IPS DF 4.7 (cell line): ENCODE measurements at regions not wholly inside any gene's neighbourhood (a gene's known extent, or its start where the extent isn't known, plus 50 kb on each side); places are given as distances from the start of the nearest gene placed in this dataset.
"Not testable (repeated sequence)": the region's sequence is repeated elsewhere in the genome, so short reads cannot be mapped to it uniquely, and the experiment has no call there.

Experiments
- DNase-seq: peaks from one replicate; pipeline ENCODE4 v3.0.0-alpha.2; 2013; ENCODE audit warnings: low spot score; ENCODE audit errors: extremely low read depth

DNA sequence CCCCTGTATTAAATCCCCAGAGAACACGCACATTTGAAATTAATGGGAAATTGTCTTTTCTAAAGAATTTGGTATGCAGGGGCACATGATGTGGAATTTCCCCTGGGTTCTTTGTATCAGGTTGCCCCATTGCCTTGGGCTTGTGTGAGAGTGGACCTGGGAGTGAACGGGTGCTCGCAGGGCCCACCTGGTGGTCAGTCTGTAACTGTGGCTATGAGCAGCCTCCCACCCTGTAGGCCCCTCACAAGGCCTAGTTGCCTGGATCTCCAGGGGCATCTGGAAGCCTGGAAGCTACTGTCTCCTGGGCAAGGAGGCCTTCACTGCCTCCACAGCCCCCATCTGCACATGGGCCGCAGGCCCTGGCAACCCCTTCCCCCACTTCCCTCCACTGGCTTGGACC is 96.7 kb downstream of the SLC25A47 start:
- DNase-seq, result no peak

DNA sequence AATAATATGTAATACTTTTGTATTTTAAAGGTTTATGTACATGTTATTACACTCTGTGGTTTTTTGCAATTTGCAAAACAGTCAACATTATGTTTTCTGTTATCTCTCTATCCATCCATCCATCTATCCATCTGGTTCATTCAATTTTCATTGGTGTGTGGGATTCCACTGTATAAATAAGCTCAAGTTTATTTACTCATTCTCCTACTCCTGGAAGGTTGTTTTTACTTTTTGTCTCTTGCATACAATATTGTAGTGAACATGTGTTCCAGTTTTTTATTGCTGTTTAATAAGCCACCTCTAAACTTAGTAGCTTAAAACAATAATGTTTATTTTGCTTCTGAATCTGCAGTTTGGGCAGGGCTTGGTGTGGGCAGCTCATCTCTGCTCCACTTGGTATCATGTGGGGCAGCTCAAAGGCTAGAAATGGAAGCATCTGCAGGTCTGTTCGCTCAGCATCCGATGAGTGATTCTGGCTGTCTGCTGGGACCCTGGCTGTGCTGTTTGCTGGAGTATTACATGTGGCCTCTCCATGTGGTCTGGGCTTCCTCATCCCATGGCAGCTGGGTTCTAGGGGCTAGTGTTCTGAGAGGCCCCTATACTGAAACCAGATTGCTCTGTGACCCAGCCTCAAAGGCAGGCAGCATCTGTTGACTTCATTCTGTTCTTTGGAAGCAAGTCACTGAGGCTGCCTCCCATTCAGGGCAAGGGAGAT is 98.8 kb downstream of the SLC25A47 start:
- DNase-seq, result no peak

DNA sequence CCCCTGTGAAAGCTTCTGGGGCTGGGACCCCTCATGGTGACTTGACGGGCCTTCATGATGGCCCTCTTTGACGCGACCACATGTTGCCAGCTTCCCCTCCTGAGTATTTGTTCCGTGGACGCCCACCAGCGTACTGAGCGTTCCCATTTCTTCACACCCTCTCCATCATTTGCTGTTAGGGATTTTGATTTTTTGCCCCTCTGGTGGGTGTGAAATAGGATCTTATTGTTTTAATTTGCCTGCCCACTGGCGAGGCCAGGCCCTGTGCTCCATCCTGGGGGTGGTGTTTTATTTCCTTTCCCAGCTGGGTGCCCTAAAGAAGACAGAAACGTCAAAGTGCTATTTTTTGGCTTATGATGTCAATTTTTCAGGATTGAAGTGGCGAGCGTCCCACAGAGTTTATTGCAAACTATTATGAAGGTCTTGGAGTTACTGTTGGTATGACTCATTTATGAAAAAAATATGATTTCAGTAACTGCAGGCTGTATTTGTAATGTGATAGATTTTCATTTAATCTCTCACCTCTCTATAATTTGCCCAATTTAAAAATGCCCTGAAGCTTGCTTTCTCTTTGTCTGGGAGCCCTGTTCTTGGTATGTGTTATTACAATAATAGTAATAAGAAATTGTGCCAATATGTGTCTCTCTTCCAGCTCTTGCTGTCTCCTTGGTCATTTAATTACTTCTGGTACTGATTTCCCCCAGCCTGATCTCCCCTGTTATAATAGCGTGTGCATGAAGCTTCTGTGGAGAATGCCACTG is 99.6 kb downstream of the SLC25A47 start:
- DNase-seq, result no peak

DNA sequence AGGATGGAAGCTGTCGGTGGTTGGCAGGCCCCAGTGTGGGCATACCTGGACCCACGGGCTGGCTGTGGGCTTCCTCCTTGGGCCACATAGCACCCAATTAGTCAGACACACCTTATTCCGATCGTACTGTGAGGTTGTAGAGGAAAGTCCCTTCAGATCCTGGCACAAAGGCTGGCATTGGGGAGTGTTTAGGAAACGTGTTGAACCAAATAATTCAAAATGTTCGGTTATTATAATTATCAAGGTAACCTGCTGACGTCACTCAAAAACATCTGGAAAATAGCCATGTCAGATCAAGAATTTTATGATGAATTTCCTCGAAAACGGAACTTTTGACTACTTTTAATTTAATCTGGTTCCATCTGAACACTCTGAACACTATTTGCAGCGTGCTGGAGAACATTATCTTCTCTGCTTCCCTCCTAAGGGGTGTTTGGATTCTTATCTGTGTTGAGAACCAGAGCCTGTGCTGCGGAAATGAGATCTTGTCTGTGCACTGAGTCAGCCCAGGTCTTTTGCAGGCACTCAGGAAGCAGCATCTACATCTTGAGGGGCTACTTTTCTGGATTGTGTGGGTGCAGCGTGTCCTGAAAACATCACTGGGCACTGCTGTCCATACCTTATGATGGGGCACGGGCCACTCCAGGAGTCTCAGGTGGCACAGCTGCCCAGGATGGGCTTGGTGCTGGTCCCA is 100.3 kb downstream of the SLC25A47 start:
- DNase-seq, result no peak

DNA sequence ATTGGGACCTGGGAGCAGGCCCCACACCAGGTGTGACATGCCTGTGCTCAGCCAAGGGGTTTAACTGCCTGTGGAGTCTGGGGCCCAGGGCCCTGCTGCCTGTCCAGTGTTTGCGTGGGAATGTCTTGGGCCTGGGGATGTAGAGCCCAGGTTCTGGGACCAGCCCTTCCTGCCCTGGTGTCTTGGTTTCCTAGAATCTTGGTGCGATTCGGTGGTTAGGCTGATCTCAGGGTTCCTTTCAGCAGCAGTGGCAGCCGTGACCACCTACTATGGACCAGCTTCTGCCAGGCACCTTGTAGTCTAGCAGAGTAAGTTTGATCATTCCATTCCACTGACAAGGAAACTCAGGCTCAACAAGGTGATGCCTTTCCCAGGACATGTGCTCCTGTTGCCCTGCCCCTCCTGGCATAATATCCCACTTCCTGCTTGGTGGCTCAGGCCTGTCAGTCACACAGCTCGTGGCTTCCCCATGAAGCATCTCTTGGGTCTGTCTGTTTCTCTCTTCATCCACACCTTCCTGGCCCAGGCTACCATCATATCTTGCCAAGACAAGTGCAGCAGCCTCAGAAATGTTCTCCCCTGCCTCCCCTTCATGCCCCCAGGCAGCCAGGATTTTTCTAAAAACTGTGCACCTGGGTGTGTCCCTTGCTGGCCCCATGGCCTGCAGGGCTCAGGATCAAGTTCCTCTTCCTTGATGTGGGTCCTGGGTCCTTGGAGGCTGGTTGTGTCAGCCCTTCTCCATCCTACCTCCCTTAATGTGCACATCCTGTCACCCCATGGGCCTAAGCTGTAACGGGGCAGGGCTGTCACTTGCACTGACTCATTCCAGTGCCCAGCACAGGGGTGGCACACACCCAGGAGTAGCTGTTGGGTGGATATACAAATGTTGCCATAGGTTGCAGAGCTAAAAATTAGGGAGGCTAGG is 101.6 kb downstream of the SLC25A47 start:
- DNase-seq, result no peak

DNA sequence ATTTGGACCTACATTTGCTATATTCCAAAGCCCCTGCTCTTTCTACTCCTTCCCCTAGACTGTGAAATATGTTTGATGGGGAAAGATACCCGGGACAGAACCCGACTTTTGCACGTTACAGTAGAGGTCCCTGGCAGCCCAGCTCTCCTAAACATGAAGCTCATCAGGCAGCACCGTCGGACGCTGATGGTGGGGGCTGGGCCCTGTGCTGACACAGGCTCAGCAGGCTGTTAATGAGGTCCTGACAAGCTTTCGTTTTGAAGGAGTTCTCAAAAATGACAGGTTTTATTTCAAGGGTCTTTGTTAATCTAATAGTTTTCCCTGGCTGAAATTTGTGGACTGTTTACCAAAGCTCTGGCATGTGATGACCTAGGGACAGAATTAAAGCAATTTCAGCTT is 102.3 kb downstream of the SLC25A47 start:
- no peak for DNase-seq

DNA sequence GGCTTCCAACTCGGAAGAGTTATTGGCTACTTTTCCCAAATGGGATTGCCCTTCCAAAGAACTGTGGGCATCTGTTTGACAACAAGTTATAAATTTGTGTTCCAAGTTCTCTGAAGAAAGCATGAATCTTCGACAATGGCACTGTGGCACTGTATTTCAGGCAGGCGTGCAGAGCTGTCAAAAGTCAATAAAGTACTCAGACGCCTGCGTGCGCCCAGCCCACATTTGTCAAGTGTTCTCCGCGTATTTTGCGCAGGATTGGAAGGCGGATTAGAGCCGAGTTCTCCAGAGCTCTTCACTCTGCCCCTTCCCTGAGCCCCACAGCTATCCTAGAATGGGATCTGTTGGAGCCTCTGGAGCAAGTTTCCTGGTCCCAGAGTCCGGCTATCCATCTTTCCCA is 103.2 kb downstream of the SLC25A47 start:
- DNase-seq, result no peak

DNA sequence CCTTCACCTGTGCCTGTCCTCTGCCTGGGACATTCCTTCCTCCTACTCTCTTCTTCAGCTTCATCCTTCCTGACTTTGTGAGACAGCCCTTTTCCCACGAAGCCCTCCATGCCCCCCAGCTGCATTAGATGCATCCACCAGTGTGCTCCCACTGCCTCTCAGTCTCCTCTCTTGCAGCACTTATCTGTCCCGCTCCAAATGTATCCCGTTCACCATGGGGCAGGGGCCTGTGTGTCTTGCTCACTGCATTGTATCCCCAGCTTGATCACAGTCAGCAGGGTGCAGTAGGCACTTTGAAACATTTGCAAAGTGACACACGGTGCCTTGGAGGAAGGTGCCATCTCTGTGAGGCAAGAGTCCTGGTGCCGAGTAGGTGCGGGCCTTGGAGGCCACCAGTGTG is 104.0 kb downstream of the SLC25A47 start:
- no peak for DNase-seq

DNA sequence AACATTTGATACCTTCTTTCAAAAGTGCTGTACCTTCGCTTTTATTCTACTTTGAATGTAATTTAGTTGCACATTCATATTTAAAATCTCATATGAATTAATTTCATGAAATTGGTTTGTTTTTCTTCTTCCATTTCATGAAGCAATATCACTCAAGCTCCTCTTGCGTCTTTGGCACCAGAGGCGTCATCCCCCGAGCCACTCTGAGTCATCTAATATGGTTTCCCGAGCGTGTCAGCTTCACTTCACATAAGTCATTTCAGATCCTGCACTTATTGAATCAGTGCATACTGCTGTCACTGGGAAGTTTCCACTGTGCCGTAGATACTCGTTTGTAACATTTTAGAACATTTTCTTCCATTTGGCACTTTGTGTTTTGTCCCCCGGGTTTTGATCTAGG is 105.6 kb downstream of the SLC25A47 start:
- DNase-seq, result no peak

DNA sequence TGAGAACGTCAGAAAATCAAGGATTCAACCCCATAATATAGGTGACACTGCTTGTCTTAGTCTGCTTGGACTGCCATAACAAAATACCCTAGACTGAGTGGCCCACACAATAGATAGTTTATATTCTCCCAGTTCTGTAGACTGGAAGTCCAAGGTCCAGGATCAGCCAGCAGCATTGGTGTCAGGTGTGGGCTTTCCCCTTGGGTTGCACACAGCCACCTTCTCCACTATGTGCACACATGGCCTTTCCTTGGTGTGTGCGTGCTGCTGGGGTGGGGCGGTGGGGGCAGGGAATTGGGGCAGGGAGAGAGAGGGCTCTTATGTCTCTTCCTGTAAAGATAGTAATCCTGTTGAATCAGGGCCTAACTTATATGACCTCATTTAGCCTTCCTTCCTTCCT is 106.4 kb downstream of the SLC25A47 start:
- DNase-seq, result no peak

DNA sequence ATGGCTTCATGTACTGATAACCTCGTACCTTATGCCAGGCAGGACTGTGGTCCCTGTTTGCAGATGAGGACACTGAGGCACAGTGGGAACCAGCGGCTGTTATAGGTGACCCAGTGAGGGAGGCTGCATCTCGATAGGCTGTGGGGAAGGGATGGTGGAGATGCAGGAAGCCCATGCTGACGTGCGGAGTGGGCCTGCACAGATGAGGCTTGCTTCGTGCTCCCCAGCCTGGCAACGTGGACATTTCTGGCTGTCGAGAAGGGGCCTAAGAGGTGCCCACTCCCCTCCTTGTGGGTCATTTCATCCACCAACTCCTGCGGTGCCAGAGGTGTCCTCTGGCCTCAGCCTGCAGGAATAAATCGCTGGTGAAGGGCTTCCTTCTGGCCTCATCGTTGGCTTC is 107.4 kb downstream of the SLC25A47 start:
- DNase-seq, result no peak

DNA sequence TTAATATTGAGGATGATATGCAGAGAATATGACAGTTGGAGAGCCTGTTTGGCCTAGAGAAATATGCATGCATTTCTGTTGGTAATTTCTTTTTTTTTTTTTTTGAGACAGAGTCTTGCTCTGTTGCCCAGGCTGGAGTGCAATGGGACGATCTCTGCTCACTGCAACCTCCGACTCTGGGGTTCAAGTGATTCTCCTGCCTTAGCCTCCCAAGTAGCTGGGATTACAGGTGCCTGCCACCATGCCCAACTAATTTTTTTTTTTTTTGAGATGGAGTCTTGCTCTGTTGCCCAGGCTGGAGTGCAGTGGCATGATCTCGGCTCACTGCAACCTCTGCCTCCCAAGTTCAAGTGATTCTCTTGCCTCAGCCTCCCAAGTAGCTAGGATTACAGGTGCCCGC is 108.3 kb downstream of the SLC25A47 start:
- DNase-seq, result not testable (repeated sequence)

DNA sequence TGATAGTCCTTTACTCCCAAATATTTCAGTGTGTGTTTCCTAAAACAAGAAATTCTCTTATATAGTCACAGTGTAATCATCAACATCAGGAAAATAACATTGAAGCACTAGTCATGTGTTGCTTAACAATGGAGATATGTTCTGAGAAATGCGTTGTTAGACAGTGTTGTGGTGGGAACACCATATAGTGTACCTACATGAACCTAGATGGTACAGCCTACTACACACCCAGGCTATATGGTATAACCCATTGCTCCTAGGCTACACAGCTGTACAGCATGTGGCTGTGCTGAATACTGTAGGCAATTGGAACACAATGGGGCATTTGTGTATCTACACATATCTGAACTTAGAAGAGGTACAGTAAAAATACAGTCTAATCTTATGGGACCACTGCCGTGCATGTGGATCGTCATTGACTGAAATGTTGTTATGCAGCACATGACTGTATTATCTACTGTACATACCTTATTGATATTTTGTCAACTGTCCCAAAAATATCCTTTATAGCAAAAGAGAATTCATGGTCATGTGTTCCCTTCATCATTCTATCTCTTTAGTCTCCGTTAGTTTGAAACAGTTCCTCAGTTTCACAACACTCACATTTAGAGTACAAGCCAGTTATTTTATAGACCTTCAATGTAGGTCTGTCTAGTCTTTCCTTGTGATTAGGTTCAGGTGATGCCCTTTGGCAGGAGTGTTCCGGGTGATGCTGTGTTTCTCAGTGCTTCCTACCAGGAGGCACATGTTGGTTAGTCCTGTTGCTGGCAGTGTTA is 109.7 kb downstream of the SLC25A47 start:
- DNase-seq, result no peak

DNA sequence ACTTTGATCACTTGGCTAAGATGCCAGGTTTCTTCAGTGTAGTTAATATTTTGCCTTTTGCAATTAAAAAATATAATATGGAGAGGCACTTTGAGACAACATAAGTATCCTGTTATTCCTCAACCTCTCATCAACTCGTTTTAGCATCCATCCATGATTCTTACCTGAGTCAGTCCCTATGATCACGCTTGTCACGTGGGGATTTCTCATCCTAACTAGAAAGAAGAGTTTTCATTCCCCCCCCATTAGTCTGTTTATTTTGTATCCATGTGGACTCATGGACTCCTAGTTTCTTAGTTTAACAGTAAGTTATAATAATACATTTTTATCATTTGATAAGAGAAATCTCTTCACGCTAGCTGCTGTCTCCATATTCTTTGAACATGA is 110.3 kb downstream of the SLC25A47 start:
- no peak for DNase-seq

DNA sequence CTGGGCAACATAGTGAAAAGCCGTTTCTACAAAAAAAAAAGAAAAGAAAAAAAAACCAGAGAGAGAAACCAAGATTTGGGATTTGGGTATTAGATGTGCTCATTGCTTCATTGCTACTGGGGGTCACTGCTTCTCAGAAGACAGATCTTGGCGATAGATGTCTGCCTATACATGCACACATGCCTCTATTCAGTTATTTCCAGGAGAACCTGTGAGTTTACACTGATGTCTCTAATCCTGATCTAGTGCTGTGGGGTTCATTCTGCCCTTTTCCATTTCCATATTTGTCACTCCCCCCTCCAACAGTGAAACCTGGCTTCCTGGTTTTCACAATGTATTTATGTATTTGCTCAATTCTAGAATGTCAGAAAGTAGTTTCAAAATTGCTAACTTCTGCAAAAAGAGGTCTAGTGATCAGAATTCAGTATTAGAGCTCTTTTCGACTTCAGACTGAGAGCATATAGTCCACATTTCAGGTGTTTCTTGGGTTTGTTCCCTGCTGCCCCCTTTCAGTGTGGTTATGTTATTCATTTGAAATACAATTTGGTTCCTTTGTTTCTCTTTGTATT is 111.0 kb downstream of the SLC25A47 start:
- DNase-seq, result no peak

DNA sequence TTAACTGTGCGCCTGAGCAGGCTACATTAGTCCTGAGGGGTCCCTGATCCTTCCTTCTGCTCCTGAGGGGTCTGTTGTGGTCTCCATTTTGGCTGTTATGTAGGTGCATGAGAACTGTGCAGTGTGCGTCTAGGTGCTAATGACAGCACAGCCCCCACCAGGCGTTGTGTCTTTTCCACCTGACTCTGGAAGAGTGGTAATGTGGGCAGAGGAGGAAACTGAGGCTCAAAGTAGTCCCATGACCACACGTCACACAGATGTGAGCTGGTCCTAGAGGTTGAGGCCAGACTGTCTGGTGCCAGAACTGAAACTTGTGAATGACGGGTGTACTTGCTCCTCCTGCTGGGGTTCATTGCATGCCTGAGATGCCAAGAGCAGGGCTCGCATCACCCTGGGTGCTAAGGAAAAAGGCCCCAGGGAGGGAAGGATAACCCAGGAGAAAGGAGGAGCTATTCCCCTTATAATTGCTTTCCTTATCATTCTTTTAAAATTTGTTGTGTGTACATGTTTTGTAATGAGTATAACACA is 111.8 kb downstream of the SLC25A47 start:
- DNase-seq, result no peak

DNA sequence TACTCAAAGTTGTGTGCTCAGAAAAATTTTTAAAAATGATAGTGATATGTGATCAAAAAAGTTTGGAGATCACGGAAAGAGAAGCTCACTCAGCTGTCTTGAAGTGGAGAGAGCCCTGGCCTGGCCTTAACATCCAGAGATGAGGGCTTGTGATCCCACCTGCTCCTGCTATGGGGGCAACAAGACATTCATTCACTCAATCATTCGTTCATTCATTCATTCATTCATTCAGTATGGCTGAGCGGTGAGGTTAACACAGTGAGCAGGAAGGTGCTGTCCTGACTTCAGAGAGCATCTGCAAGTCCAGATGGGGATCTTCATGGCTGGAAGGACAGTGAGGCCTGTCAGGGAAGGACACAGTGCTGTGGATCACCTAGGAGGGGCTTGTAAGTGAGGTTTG is 112.3 kb downstream of the SLC25A47 start:
- no peak for DNase-seq

DNA sequence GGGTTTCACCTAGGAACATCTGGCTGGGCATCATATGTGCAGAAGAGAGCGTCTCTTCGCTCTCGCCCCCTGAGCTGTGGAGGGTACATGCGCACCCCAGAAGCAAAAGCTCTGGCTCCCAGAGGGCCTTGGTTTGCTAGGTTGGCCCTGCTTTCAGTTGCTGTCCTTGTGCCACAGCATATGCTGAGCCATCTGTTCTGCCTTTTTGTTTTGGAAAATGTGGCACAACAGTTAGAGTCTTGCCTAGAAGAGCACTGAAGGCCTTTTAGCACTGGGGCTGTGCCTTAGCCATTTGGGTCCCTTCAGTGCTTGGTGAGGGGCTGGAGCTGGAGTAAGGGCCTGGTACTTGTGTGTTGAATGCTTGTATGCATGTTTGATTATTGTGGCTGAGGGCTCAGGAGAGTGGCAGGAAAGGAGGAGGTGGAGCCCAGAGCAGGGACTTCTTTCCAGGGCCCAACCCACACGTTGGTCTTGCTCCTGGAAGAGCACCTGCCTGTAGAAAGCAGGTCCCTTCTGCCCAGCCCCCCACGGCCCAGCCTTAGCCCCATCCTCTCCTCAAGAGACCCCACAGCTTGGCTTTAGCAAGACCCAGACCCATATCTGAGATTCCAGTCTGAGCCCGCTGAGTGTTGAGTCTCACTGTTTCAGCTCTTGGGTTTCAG is 113.7 kb downstream of the SLC25A47 start:
- no peak for DNase-seq

DNA sequence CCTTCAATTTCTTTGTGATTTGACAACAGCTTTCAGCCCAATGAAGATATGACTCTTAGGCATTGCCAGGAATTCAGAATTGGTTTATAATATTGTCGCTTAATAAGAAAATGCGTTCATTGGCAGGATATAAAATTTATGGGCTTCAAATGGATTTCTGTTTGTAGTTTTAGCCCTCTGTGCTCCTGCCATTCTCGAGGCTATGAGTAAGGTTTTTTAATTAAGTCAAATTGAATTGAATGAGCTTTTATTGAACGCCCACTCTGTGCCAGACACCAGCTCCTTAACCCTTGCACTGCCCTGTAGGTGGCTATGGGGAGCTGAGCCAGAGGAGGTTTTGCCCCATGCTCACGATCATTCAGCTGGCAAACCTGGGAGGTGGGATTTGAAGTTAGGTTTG is 115.1 kb downstream of the SLC25A47 start:
- DNase-seq, result no peak
